Neuronal stem cell (in vitro differentiated cells): ENCODE measurements at regions not wholly inside any gene's neighbourhood (a gene's known extent, or its start where the extent isn't known, plus 50 kb on each side); places are given as distances from the start of the nearest gene placed in this dataset.

Experiments
- DNase-seq: peaks from one replicate; pipeline ENCODE4 v3.0.0-alpha.2; 2013; ENCODE audit warnings: low spot score
- H2AFZ ChIP-seq: one replicate; pipeline ENCODE4 v1.6.1; 2013; ENCODE audit warnings: mild to moderate bottlenecking, low read length, inconsistent platforms
- H2AK5ac ChIP-seq: 2 replicates; pipeline ENCODE4 v1.6.1; 2013; ENCODE audit warnings: low read depth, mild to moderate bottlenecking, inconsistent platforms, low read length, moderate library complexity, mixed read lengths
- H2BK120ac ChIP-seq: 2 replicates; pipeline ENCODE4 v1.6.1; 2013; ENCODE audit warnings: low read depth, mild to moderate bottlenecking, inconsistent platforms, low read length, moderate library complexity, mixed read lengths
- H2BK12ac ChIP-seq: one replicate; pipeline ENCODE4 v1.6.1; 2013; ENCODE audit warnings: low read length, inconsistent platforms
- H2BK15ac ChIP-seq: 2 replicates; pipeline ENCODE4 v1.6.1; 2013; ENCODE audit warnings: mild to moderate bottlenecking, low read length, inconsistent platforms, mixed read lengths
- H2BK5ac ChIP-seq: one replicate; pipeline ENCODE4 v1.6.1; 2013; ENCODE audit warnings: inconsistent platforms, mild to moderate bottlenecking, low read length, moderate library complexity
- H3K14ac ChIP-seq: one replicate; pipeline ENCODE4 v1.6.1; 2013; ENCODE audit warnings: low read length, inconsistent platforms
- H3K18ac ChIP-seq: 2 replicates; pipeline ENCODE4 v1.6.1; 2013; ENCODE audit warnings: low read length, inconsistent platforms
- H3K23ac ChIP-seq: 2 replicates; pipeline ENCODE4 v1.6.1; 2013; ENCODE audit warnings: low read depth, mild to moderate bottlenecking, mixed read lengths, low read length, inconsistent platforms; ENCODE audit not compliant: poor library complexity
- H3K27ac ChIP-seq: replicated peaks from 3 replicates; pipeline ENCODE4 v1.5.1; 2013; ENCODE audit warnings: low read length, inconsistent platforms
- H3K27me3 ChIP-seq, 3 experiments: 2 replicates each; pipeline ENCODE4 v1.6.1; 2013; ENCODE audit warnings: low read length in 3 of 3, mild to moderate bottlenecking in 2 of 3, inconsistent platforms in 1 of 3, low read depth in 1 of 3, mixed read lengths in 1 of 3, moderate library complexity in 1 of 3; ENCODE audit not compliant: control insufficient read depth in 3 of 3, insufficient read depth in 3 of 3
- H3K36me3 ChIP-seq, 2 donors: replicated peaks in 1 of 2; 2 replicates each; pipeline ENCODE4 v1.6.1; 2013; ENCODE audit warnings: low read length in 2 of 2; ENCODE audit not compliant: control insufficient read depth in 2 of 2, insufficient read depth in 2 of 2
- H3K4ac ChIP-seq: 2 replicates; pipeline ENCODE4 v1.6.1; 2013; ENCODE audit warnings: inconsistent platforms, mild to moderate bottlenecking, low read length, moderate library complexity
- H3K4me1 ChIP-seq, 2 donors: 1 replicate in 1 of 2; 2 replicates in 1 of 2; pipeline ENCODE4 v1.6.1; 2013; ENCODE audit warnings: low read length in 2 of 2, low read depth in 1 of 2; ENCODE audit not compliant: control insufficient read depth in 2 of 2, insufficient read depth in 1 of 2
- H3K4me2 ChIP-seq: one replicate; pipeline ENCODE4 v1.6.1; 2013; ENCODE audit warnings: mild to moderate bottlenecking, low read length, inconsistent platforms; ENCODE audit not compliant: insufficient read depth, poor library complexity, severe bottlenecking
- H3K4me3 ChIP-seq, 2 donors: 2 replicates each; pipeline ENCODE4 v1.5.1; 2013; ENCODE audit warnings: low read length in 2 of 2, mild to moderate bottlenecking in 2 of 2, inconsistent platforms in 1 of 2, moderate library complexity in 1 of 2
- H3K79me1 ChIP-seq: one replicate; pipeline ENCODE4 v1.6.1; 2013; ENCODE audit warnings: low read depth, mild to moderate bottlenecking, inconsistent platforms, low read length, moderate library complexity
- H3K9ac ChIP-seq: one replicate; pipeline ENCODE4 v1.6.1; 2013; ENCODE audit warnings: mild to moderate bottlenecking, low read depth, low read length, inconsistent platforms; ENCODE audit not compliant: poor library complexity
- H3K9me3 ChIP-seq, 2 donors: replicated peaks in 1 of 2; 2 replicates each; pipeline versions ENCODE3 to v1.6.1; 2013; ENCODE audit warnings: low read length in 2 of 2, mild to moderate bottlenecking in 2 of 2, inconsistent platforms in 1 of 2, low read depth in 1 of 2, mixed read lengths in 1 of 2, moderate library complexity in 1 of 2; ENCODE audit not compliant: control insufficient read depth in 2 of 2, insufficient read depth in 1 of 2
- H4K8ac ChIP-seq: one replicate; pipeline ENCODE4 v1.6.1; 2013; ENCODE audit warnings: low read depth, mild to moderate bottlenecking, inconsistent platforms, low read length, moderate library complexity
- H4K91ac ChIP-seq: one replicate; pipeline ENCODE4 v1.6.1; 2013; ENCODE audit warnings: low read length, low read depth, mild to moderate bottlenecking, inconsistent platforms; ENCODE audit not compliant: poor library complexity
- WGBS, 2 donors: extraction: QIAGEN DNeasy Blood & Tissue Kit; methylation state at CpG; one replicate each; pipeline ENCODE4 v1.1.7; 2013; ENCODE audit warnings: missing lambda C conversion rate in 2 of 2, mixed read lengths in 1 of 2; ENCODE audit not compliant: insufficient read length in 2 of 2, insufficient replicate concordance in 1 of 2; ENCODE audit errors: extremely low coverage in 2 of 2; 5-methylcytosine and 5-hydroxymethylcytosine counted together

DNA sequence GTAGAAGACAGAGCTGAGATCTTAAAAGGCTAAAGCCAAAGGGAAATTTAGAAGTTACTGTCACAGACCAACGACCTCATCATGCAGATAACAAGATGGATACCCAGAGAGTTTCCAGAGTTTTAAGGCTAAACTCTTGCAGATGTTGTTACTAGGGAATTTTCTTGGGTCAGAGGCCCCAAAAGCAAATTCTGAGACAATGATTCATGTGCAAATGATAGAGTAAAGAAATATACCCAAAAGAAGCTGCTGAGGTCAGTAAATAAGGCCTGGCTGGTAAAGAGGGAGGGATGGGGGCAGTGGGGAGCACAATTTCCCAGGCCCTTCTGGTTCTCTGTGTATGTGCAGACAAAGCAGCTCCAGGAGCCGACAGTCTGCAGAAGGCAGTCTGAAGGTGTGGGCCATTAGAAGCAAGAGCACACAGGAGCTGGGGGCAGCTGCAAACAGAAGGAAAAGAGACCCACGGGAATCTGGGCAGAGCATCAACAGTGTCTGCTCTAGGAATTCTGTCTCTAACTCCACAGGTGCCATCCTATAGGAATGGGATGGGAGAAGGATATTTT is 330.8 kb downstream of the TBC1D4 start:
- no peak overlapping the region for H2BK120ac ChIP-seq
- no peak overlapping the region for H3K4me3 ChIP-seq
- H2AK5ac ChIP-seq, result no peak overlapping the region
- no peak overlapping the region for H4K8ac ChIP-seq
- no peak overlapping the region for H3K18ac ChIP-seq
- no peak overlapping the region for H3K9ac ChIP-seq
- H3K4me1 ChIP-seq, result no peaks in the 10 kb centered on the region
- peaks cover 1 to 20% of the 10 kb centered on the region in 2 donors for H3K9me3 ChIP-seq
- H2BK12ac ChIP-seq, result no peak overlapping the region
- no peaks in the 10 kb centered on the region for H3K27me3 ChIP-seq
- no peak for DNase-seq
- no peak overlapping the region for H2BK5ac ChIP-seq
- no peaks in the 10 kb centered on the region for H3K36me3 ChIP-seq
- no peaks in the 10 kb centered on the region for H3K79me1 ChIP-seq
- H3K27ac ChIP-seq, result no peak overlapping the region
- no peak overlapping the region for H2BK15ac ChIP-seq
- no peak overlapping the region for H4K91ac ChIP-seq
- no peak overlapping the region for H3K23ac ChIP-seq
- H3K14ac ChIP-seq, result no peak overlapping the region
- WGBS, 2 donors, result no CpG with 5 or more reads among the region's 3 CpGs
- no peak overlapping the region for H3K4ac ChIP-seq
- no peak overlapping the region for H3K4me2 ChIP-seq
- H2AFZ ChIP-seq, result peak overlapping the region; percentile 79

DNA sequence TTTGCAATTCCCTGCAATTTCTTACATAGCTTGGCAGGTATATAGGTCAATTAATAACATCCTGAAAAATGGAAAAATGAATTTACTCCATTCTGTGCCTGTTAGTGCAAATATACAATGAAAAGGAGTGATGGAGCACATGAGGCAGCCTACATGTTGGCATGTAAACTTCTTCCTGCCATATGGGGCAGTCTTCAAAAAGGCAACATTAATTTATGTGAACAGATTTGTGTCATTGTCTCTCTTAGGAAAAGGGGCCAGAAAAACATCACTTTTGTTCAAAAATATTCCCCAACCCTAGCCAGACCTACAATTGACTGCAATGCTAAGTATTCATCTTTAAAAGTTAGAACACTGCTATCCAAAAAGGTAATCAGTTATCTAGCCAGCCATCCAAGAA is 332.2 kb downstream of the TBC1D4 start:
- peaks cover 1 to 12% of the 10 kb centered on the region in 2 donors for H3K9me3 ChIP-seq
- no peaks in the 10 kb centered on the region for H3K27me3 ChIP-seq
- H2AK5ac ChIP-seq, result no peak overlapping the region
- H3K27ac ChIP-seq, result no peak overlapping the region
- no peak overlapping the region for H3K9ac ChIP-seq
- H4K8ac ChIP-seq, result no peak overlapping the region
- H3K36me3 ChIP-seq, result no peaks in the 10 kb centered on the region
- no peak overlapping the region for H3K14ac ChIP-seq
- no peak overlapping the region for H2BK15ac ChIP-seq
- no peak overlapping the region for H2BK120ac ChIP-seq
- H2BK12ac ChIP-seq, result no peak overlapping the region
- H3K4me3 ChIP-seq, result no peak overlapping the region
- no peaks in the 10 kb centered on the region for H3K4me1 ChIP-seq
- H2BK5ac ChIP-seq, result no peak overlapping the region
- no peaks in the 10 kb centered on the region for H3K79me1 ChIP-seq
- H3K4me2 ChIP-seq, result no peak overlapping the region
- DNase-seq, result no peak
- no peak overlapping the region for H4K91ac ChIP-seq
- no peak overlapping the region for H2AFZ ChIP-seq
- H3K4ac ChIP-seq, result no peak overlapping the region
- H3K18ac ChIP-seq, result no peak overlapping the region
- H3K23ac ChIP-seq, result no peak overlapping the region

DNA sequence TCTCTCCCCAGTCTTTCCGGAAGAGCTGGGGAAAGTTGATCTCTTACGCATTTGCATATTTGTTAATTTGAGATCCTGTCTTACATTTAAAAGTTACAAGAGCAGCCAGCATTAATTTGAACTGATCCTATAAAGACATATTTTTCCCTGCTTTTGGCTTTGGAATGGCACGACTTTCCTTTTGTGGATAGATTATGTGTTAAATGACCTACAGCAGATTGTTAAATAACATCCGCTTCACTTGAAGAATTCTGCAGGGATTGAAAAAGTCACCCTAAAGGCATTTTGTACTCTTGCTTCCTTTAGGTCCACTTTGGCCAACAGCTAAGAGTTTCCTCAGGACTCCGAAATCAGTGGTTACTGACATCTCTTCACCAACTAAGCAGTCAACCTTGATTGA is 334.0 kb downstream of the TBC1D4 start:
- Histone ChIP-seq H3K14ac (no peak overlapping the region), H3K9ac (no peak overlapping the region), H3K27me3 (no peaks in the 10 kb centered on the region), H3K18ac (no peak overlapping the region), H3K79me1 (no peaks in the 10 kb centered on the region), H2AK5ac (no peak overlapping the region), H3K27ac (no peak overlapping the region), H4K8ac (no peak overlapping the region), H3K23ac (no peak overlapping the region), H3K9me3 (peaks cover 0 to 14% of the 10 kb centered on the region in 2 donors), H4K91ac (no peak overlapping the region), H2BK5ac (no peak overlapping the region), H2BK12ac (no peak overlapping the region), H3K4me2 (no peak overlapping the region), H3K4me1 (no peaks in the 10 kb centered on the region), H3K36me3 (no peaks in the 10 kb centered on the region), H3K4ac (no peak overlapping the region), H2BK120ac (no peak overlapping the region), H2AFZ (no peak overlapping the region), H2BK15ac (no peak overlapping the region), H3K4me3 (no peak overlapping the region)
- no CpG with 5 or more reads among the region's 5 CpGs for WGBS, 2 donors
- DNase-seq, result no peak

DNA sequence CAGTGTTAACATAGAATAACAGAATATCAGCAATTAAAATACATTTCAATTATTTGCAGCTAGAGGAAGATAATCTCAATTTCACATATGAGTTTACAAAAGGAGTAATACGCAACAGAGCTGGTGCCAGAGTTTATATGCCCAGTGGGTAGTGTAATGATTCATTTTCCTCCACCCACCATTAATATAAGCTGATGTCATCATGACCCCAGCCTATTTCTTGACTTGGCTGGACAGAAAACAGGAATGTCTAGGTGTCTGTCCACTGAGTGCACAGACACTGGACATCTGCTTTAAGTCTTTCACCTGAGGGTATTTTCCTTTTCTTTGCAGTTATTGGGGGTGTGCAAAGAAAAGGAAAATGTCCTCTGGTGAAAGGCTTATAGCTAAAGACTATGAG is 335.5 kb downstream of the TBC1D4 start:
- H3K27ac ChIP-seq, result no peak overlapping the region
- H3K4me1 ChIP-seq, result no peaks in the 10 kb centered on the region
- no peaks in the 10 kb centered on the region for H3K27me3 ChIP-seq
- H2BK15ac ChIP-seq, result no peak overlapping the region
- H2BK5ac ChIP-seq, result no peak overlapping the region
- H3K14ac ChIP-seq, result no peak overlapping the region
- no peak overlapping the region for H2BK120ac ChIP-seq
- no peak overlapping the region for H4K91ac ChIP-seq
- H3K4me2 ChIP-seq, result no peak overlapping the region
- no peak overlapping the region for H3K4ac ChIP-seq
- no CpG with 5 or more reads among the region's 1 CpG for WGBS, 2 donors
- no peak overlapping the region for H3K9ac ChIP-seq
- no peaks in the 10 kb centered on the region for H3K79me1 ChIP-seq
- DNase-seq, result no peak
- peaks cover 0 to 5% of the 10 kb centered on the region in 2 donors for H3K9me3 ChIP-seq
- no peak overlapping the region for H2BK12ac ChIP-seq
- no peak overlapping the region for H3K18ac ChIP-seq
- H3K36me3 ChIP-seq, result no peaks in the 10 kb centered on the region
- H4K8ac ChIP-seq, result no peak overlapping the region
- no peak overlapping the region for H3K4me3 ChIP-seq
- no peak overlapping the region for H3K23ac ChIP-seq
- H2AK5ac ChIP-seq, result no peak overlapping the region
- H2AFZ ChIP-seq, result no peak overlapping the region
